ENCODE measurements at regions not wholly inside any gene's neighbourhood (a gene's known extent, or its start where the extent isn't known, plus 50 kb on each side); places are given as distances from the start of the nearest gene placed in this dataset.
"Not testable (repeated sequence)": the region's sequence is repeated elsewhere in the genome, so short reads cannot be mapped to it uniquely, and the experiment has no call there.

- Mint-ChIP-seq H3K9me3 (no peaks in the 10 kb centered on the region), H3K27ac (no peak overlapping the region), H3K27me3 (ENCODE audit: insufficient read depth) (peaks cover 10% of the 10 kb centered on the region), H3K4me3 (no peak overlapping the region), H3K4me1 (ENCODE audit: low read depth) (no peaks in the 10 kb centered on the region), H3K36me3 (ENCODE audit: low read depth) (no peaks in the 10 kb centered on the region)
- intact Hi-C loops (cut with micrococcal nuclease), result loop anchor here (10.0 kb wide), 1 partner anchor 785 kb away; no protein-coding TSS in a partner anchor
- DNase-seq (ENCODE audit: low spot score), result no peak
Observed at GRCh38 chr2:182639971-182640370, 76.1 kb upstream of the DNAJC10 start.

- no peak overlapping the region for H3K27ac Mint-ChIP-seq
- peaks cover 5% of the 10 kb centered on the region for H3K27me3 Mint-ChIP-seq (ENCODE audit: insufficient read depth)
- no peak for DNase-seq (ENCODE audit: low spot score)
- no peaks in the 10 kb centered on the region for H3K9me3 Mint-ChIP-seq
- H3K4me3 Mint-ChIP-seq, result no peak overlapping the region
- no peaks in the 10 kb centered on the region for H3K4me1 Mint-ChIP-seq (ENCODE audit: low read depth)
- no peaks in the 10 kb centered on the region for H3K36me3 Mint-ChIP-seq (ENCODE audit: low read depth)
- intact Hi-C loops (cut with micrococcal nuclease), result loop anchor here (10.0 kb wide), 1 partner anchor 782 kb away; no protein-coding TSS in a partner anchor
Observed at GRCh38 chr2:182642328-182642727, 73.7 kb upstream of the DNAJC10 start.

GRCh38 chr2:182646763-182647498 lies 69.1 kb upstream of the DNAJC10 start:
- Mint-ChIP-seq H3K9me3 (no peaks in the 10 kb centered on the region), H3K27me3 (ENCODE audit: insufficient read depth) (peaks cover 5% of the 10 kb centered on the region)
- intact Hi-C loops (cut with micrococcal nuclease), result loop anchor here (10.0 kb wide), 1 partner anchor 778 kb away; no protein-coding TSS in a partner anchor

GRCh38 chr2:182647499-182647787 lies 68.6 kb upstream of the DNAJC10 start:
- Mint-ChIP-seq H3K36me3 (ENCODE audit: low read depth) (no peaks in the 10 kb centered on the region), H3K27me3 (ENCODE audit: insufficient read depth) (peaks cover 5% of the 10 kb centered on the region), H3K4me1 (ENCODE audit: low read depth) (peaks cover 12% of the 10 kb centered on the region), H3K27ac (no peak overlapping the region), H3K9me3 (no peaks in the 10 kb centered on the region), H3K4me3 (no peak overlapping the region)
- no peak for DNase-seq (ENCODE audit: low spot score)
- intact Hi-C loops (cut with micrococcal nuclease), result loop anchor here (10.0 kb wide), 1 partner anchor 777 kb away; no protein-coding TSS in a partner anchor

More at GRCh38 chr2:182646763-182647498, 69.1 kb upstream of the DNAJC10 start:
- Mint-ChIP-seq H3K27ac (no peak overlapping the region), H3K4me1 (ENCODE audit: low read depth) (peaks cover 7% of the 10 kb centered on the region), H3K36me3 (ENCODE audit: low read depth) (no peaks in the 10 kb centered on the region), H3K4me3 (no peak overlapping the region)
- DNase-seq (ENCODE audit: low spot score), result no peak

GRCh38 chr2:182649316-182649715 lies 66.7 kb upstream of the DNAJC10 start:
- Mint-ChIP-seq H3K9me3 (no peaks in the 10 kb centered on the region), H3K27ac (no peak overlapping the region), H3K4me1 (ENCODE audit: low read depth) (peaks cover 24% of the 10 kb centered on the region), H3K4me3 (no peak overlapping the region), H3K27me3 (ENCODE audit: insufficient read depth) (peaks cover 5% of the 10 kb centered on the region), H3K36me3 (ENCODE audit: low read depth) (no peaks in the 10 kb centered on the region)
- no peak for DNase-seq (ENCODE audit: low spot score)
- intact Hi-C loops (cut with micrococcal nuclease), result loop anchor here (2.0 to 10.0 kb wide), 2 partner anchors 775 to 907 kb away; no protein-coding TSS in a partner anchor

GRCh38 chr2:182650704-182651103 lies 65.4 kb upstream of the DNAJC10 start:
- intact Hi-C loops (cut with micrococcal nuclease), result loop anchor here (1.0 kb wide), 2 partner anchors 410 to 464 kb away; no protein-coding TSS in a partner anchor
- Mint-ChIP-seq H3K36me3 (ENCODE audit: low read depth) (no peaks in the 10 kb centered on the region), H3K27me3 (ENCODE audit: insufficient read depth) (peaks cover 3% of the 10 kb centered on the region), H3K4me1 (ENCODE audit: low read depth) (peaks cover 24% of the 10 kb centered on the region), H3K4me3 (peak overlapping the region; percentile 17), H3K9me3 (no peaks in the 10 kb centered on the region), H3K27ac (no peak overlapping the region)
- DNase-seq (ENCODE audit: low spot score), result no peak

GRCh38 chr2:182652326-182652725 lies 63.7 kb upstream of the DNAJC10 start:
- intact Hi-C loops (cut with micrococcal nuclease), result no loop called here
- H3K36me3 Mint-ChIP-seq (ENCODE audit: low read depth), result no peaks in the 10 kb centered on the region
- peak; percentile 26 for DNase-seq (ENCODE audit: low spot score)
- H3K4me3 Mint-ChIP-seq, result peak overlapping the region; percentile 2
- H3K27me3 Mint-ChIP-seq (ENCODE audit: insufficient read depth), result peaks cover 6% of the 10 kb centered on the region
- H3K4me1 Mint-ChIP-seq (ENCODE audit: low read depth), result peaks cover 24% of the 10 kb centered on the region
- no peak overlapping the region for H3K27ac Mint-ChIP-seq
- H3K9me3 Mint-ChIP-seq, result no peaks in the 10 kb centered on the region

- no peaks in the 10 kb centered on the region for H3K36me3 Mint-ChIP-seq (ENCODE audit: low read depth)
- no peak for DNase-seq (ENCODE audit: low spot score)
- no peak overlapping the region for H3K4me3 Mint-ChIP-seq
- H3K4me1 Mint-ChIP-seq (ENCODE audit: low read depth), result peaks cover 20% of the 10 kb centered on the region
- H3K27me3 Mint-ChIP-seq (ENCODE audit: insufficient read depth), result peaks cover 15% of the 10 kb centered on the region
- no peaks in the 10 kb centered on the region for H3K9me3 Mint-ChIP-seq
- no peak overlapping the region for H3K27ac Mint-ChIP-seq
- intact Hi-C loops (cut with micrococcal nuclease), result no loop called here
Observed at GRCh38 chr2:182655750-182656149, 60.3 kb upstream of the DNAJC10 start.

- Mint-ChIP-seq H3K4me1 (ENCODE audit: low read depth) (peaks cover 5% of the 10 kb centered on the region), H3K27ac (no peak overlapping the region), H3K36me3 (ENCODE audit: low read depth) (no peaks in the 10 kb centered on the region), H3K27me3 (ENCODE audit: insufficient read depth) (peaks cover 13% of the 10 kb centered on the region), H3K4me3 (no peak overlapping the region), H3K9me3 (no peaks in the 10 kb centered on the region)
- no peak for DNase-seq (ENCODE audit: low spot score)
- intact Hi-C loops (cut with micrococcal nuclease), result no loop called here
Observed at GRCh38 chr2:182664212-182664611, 51.8 kb upstream of the DNAJC10 start.

- H3K9me3 Mint-ChIP-seq; H3K27me3 Mint-ChIP-seq (ENCODE audit: insufficient read depth); H3K36me3 Mint-ChIP-seq (ENCODE audit: low read depth); DNase-seq (ENCODE audit: low spot score); H3K27ac Mint-ChIP-seq; intact Hi-C loops (cut with micrococcal nuclease); H3K4me3 Mint-ChIP-seq; H3K4me1 Mint-ChIP-seq (ENCODE audit: low read depth): not testable (repeated sequence)
Observed at GRCh38 chr2:182665500-182665899, 50.6 kb upstream of the DNAJC10 start.
